Vagina (tissue), 2 donors: ENCODE measurements at regions not wholly inside any gene's neighbourhood (a gene's known extent, or its start where the extent isn't known, plus 50 kb on each side); places are given as distances from the start of the nearest gene placed in this dataset.
"Not testable (repeated sequence)": the region's sequence is repeated elsewhere in the genome, so short reads cannot be mapped to it uniquely, and the experiment has no call there.

Experiments
- DNase-seq, 2 donors: peaks; one replicate each; pipeline ENCODE4 v3.0.0-alpha.2; 2017; ENCODE audit errors: extremely low spot score in 2 of 2
- H3K27ac ChIP-seq: fragments of 200-600 bp; sonication (generic); one replicate; pipeline ENCODE4 v1.5.1; 2019
- H3K27me3 ChIP-seq: fragments of 200-600 bp; sonication (generic); one replicate; pipeline ENCODE4 v1.5.1; 2019
- H3K36me3 ChIP-seq, 2 donors: fragments of 200-600 bp; sonication (generic); one replicate each; pipeline ENCODE4 v1.5.1; 2017 to 2019
- H3K4me1 ChIP-seq: fragments of 200-600 bp; sonication (generic); one replicate; pipeline ENCODE4 v1.5.1; 2019
- H3K4me3 ChIP-seq, 2 donors: fragments of 200-600 bp; sonication (generic); 1 replicate in 1 of 2; 2 replicates in 1 of 2; pipeline ENCODE4 v1.5.1; 2016 to 2019
- H3K9me3 ChIP-seq: fragments of 200-600 bp; sonication (generic); one replicate; pipeline ENCODE4 v1.5.1; 2019
- CTCF ChIP-seq, 3 experiments: fragments of 450-650 bp in 2 of 3; fragments of 200-600 bp in 1 of 3; sonication (generic) in 1 of 3; IDR thresholded peaks; one replicate each; pipeline ENCODE4 v1.5.1; 2017 to 2019; ENCODE audit warnings: antibody characterized with exemption in 3 of 3, mild to moderate bottlenecking in 2 of 3, moderate library complexity in 2 of 3
- POLR2A ChIP-seq, 2 donors: fragments of 450-650 bp; IDR thresholded peaks; one replicate each; pipeline ENCODE4 v1.6.1; 2017; ENCODE audit warnings: antibody characterized with exemption in 2 of 2, mild to moderate bottlenecking in 2 of 2, moderate library complexity in 2 of 2
- POLR2AphosphoS5 ChIP-seq, 2 donors: sonication (generic); formaldehyde crosslinking; IDR thresholded peaks; one replicate each; pipeline ENCODE4 v1.9.0; 2017; ENCODE audit warnings: antibody characterized with exemption in 2 of 2, mild to moderate bottlenecking in 2 of 2, low read depth in 1 of 2; ENCODE audit not compliant: insufficient read depth in 1 of 2
- intact Hi-C: fragments of 100-400 bp; cut with DNase I; formaldehyde crosslinking; loops from one replicate; pipeline ENCODE4 v1.15.1; 2023

GRCh38 chr9:124084087-124084486 is 72.5 kb downstream of the LHX2 start:
- intact Hi-C loops, result no loop called here
- DNase-seq, result no peak
- H3K4me3 ChIP-seq, result no peak overlapping the region
- peaks cover 6% of the 10 kb centered on the region for H3K9me3 ChIP-seq
- no peaks in the 10 kb centered on the region for H3K4me1 ChIP-seq
- TF ChIP-seq CTCF (IDR thresholded peaks at IDR 0.05) (no peak), POLR2A (IDR thresholded peaks at IDR 0.05) (no peak), POLR2AphosphoS5 (IDR thresholded peaks at IDR 0.05; ENCODE audit: insufficient read depth in 1 of 2, low read depth in 1 of 2) (no peak)
- no peak overlapping the region for H3K27ac ChIP-seq
- no peaks in the 10 kb centered on the region for H3K36me3 ChIP-seq
- H3K27me3 ChIP-seq, result no peaks in the 10 kb centered on the region

- no peaks in the 10 kb centered on the region for H3K4me1 ChIP-seq
- no peak overlapping the region for H3K4me3 ChIP-seq
- peaks cover 6% of the 10 kb centered on the region for H3K9me3 ChIP-seq
- H3K27me3 ChIP-seq, result no peaks in the 10 kb centered on the region
- intact Hi-C loops, result no loop called here
- DNase-seq, result no peak
- no peaks in the 10 kb centered on the region for H3K36me3 ChIP-seq
- TF ChIP-seq POLR2A (IDR thresholded peaks at IDR 0.05) (no peak), CTCF (IDR thresholded peaks at IDR 0.05) (no peak), POLR2AphosphoS5 (IDR thresholded peaks at IDR 0.05; ENCODE audit: insufficient read depth in 1 of 2, low read depth in 1 of 2) (no peak)
- H3K27ac ChIP-seq, result no peak overlapping the region
Observed at GRCh38 chr9:124087226-124087625, 75.7 kb downstream of the LHX2 start.

GRCh38 chr9:124088476-124088837 is 76.9 kb downstream of the LHX2 start:
- Histone ChIP-seq H3K4me3 (no peak overlapping the region), H3K27ac (no peak overlapping the region), H3K27me3 (no peaks in the 10 kb centered on the region), H3K4me1 (no peaks in the 10 kb centered on the region), H3K36me3 (no peaks in the 10 kb centered on the region), H3K9me3 (peaks cover 6% of the 10 kb centered on the region)
- no peak for TF ChIP-seq CTCF (IDR thresholded peaks at IDR 0.05)
- no peak for TF ChIP-seq POLR2AphosphoS5 (IDR thresholded peaks at IDR 0.05; ENCODE audit: insufficient read depth in 1 of 2, low read depth in 1 of 2)
- TF ChIP-seq POLR2A (IDR thresholded peaks at IDR 0.05), result no peak
- intact Hi-C loops, result no loop called here
- no peak for DNase-seq

GRCh38 chr9:124089631-124090488 is 78.3 kb downstream of the LHX2 start:
- H3K27me3 ChIP-seq, intact Hi-C loops, H3K27ac ChIP-seq, DNase-seq, H3K36me3 ChIP-seq, H3K4me1 ChIP-seq, H3K9me3 ChIP-seq, H3K4me3 ChIP-seq: not testable (repeated sequence)

GRCh38 chr9:124098141-124098905 is 86.8 kb downstream of the LHX2 start:
- Histone ChIP-seq H3K4me3 (no peak overlapping the region), H3K27me3 (no peaks in the 10 kb centered on the region), H3K36me3 (no peaks in the 10 kb centered on the region), H3K9me3 (no peaks in the 10 kb centered on the region), H3K27ac (no peak overlapping the region), H3K4me1 (no peaks in the 10 kb centered on the region)
- DNase-seq, result no peak
- TF ChIP-seq CTCF (IDR thresholded peaks at IDR 0.05) (no peak), POLR2AphosphoS5 (IDR thresholded peaks at IDR 0.05; ENCODE audit: insufficient read depth in 1 of 2, low read depth in 1 of 2) (no peak), POLR2A (IDR thresholded peaks at IDR 0.05) (no peak)
- intact Hi-C loops, result no loop called here
